SW 1271 (cell line): ENCODE measurements at regions not wholly inside any gene's neighbourhood (a gene's known extent, or its start where the extent isn't known, plus 50 kb on each side); places are given as distances from the start of the nearest gene placed in this dataset.

Experiments used
- DNase-seq, 2 experiments: peaks; one replicate each; lab custom pipeline; 2025; lab: John Stamatoyannopoulos, UW

DNA sequence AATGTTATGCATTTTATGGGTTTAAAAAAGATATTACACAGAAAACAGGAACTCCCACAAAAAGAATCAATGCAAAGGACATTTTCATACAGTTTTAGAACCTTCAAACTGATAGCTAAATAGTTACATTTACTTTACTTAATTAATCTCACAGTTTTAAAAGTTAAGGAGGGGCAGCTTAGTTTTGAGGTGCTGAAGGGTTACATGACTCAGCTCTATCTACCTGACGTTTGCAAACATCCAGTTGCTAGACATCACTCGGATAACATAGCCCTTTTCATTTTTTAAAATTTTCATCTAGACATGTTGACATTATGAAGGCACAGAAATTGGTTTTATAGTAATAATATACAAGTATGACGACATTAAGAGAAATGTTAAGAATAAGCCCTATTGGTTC lies 53.7 kb upstream of the HSD17B12 start:
- DNase-seq, result no peak
